ENCODE measurements at regions not wholly inside any gene's neighbourhood (a gene's known extent, or its start where the extent isn't known, plus 50 kb on each side); places are given as distances from the start of the nearest gene placed in this dataset.

DNA sequence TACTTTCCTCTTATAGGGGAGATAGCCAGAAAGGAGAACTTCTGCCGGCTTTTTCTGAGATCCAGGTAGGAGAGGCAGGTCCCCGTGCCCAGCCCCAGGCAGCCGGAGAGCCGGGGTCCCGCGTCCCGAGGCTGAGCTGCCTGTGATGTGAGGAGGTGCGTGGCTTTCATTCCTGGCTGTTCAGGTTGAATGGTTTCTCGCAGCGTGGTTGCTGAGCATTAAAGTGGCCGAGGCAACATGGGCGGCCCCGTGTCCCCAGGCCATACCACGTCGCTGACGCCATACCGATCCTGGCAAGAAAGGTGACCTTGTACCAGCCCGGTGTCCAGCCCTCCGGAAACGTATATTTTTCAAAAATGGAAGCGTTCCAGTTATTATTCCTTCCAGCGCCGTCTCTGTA, 116.7 kb upstream of the MYL2 start (continued):
- TF ChIP-seq, protein P1, sequence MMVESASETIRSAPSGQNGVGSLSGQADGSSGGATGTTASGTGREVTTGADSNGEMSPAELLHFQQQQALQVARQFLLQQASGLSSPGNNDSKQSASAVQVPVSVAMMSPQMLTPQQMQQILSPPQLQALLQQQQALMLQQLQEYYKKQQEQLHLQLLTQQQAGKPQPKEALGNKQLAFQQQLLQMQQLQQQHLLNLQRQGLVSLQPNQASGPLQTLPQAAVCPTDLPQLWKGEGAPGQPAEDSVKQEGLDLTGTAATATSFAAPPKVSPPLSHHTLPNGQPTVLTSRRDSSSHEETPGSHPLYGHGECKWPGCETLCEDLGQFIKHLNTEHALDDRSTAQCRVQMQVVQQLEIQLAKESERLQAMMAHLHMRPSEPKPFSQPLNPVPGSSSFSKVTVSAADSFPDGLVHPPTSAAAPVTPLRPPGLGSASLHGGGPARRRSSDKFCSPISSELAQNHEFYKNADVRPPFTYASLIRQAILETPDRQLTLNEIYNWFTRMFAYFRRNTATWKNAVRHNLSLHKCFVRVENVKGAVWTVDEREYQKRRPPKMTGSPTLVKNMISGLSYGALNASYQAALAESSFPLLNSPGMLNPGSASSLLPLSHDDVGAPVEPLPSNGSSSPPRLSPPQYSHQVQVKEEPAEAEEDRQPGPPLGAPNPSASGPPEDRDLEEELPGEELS (CRISPR knock-in tag; IDR thresholded peaks at IDR 0.05) = no peak
- no peak for TF ChIP-seq IRF1 (CRISPR knock-in tag; IDR thresholded peaks at IDR 0.05)
- no peak for TF ChIP-seq MYBL2 (CRISPR knock-in tag; IDR thresholded peaks at IDR 0.05)
- no peak for TF ChIP-seq RELA (CRISPR knock-in tag; IDR thresholded peaks at IDR 0.05; ENCODE audit: borderline replicate concordance)

GRCh38 chr12:111035578-111036301, 115.4 kb upstream of the MYL2 start:
- TF ChIP-seq KAT7 (CRISPR knock-in tag; IDR thresholded peaks at IDR 0.05; ENCODE audit: borderline replicate concordance) = 0 out of 2 replicates have a peak, but pooled peaks have one; percentile 59
- no peak for TF ChIP-seq NR3C1 (CRISPR knock-in tag; conservative IDR thresholded peaks at IDR 0.05; ENCODE audit: low read depth)

DNA sequence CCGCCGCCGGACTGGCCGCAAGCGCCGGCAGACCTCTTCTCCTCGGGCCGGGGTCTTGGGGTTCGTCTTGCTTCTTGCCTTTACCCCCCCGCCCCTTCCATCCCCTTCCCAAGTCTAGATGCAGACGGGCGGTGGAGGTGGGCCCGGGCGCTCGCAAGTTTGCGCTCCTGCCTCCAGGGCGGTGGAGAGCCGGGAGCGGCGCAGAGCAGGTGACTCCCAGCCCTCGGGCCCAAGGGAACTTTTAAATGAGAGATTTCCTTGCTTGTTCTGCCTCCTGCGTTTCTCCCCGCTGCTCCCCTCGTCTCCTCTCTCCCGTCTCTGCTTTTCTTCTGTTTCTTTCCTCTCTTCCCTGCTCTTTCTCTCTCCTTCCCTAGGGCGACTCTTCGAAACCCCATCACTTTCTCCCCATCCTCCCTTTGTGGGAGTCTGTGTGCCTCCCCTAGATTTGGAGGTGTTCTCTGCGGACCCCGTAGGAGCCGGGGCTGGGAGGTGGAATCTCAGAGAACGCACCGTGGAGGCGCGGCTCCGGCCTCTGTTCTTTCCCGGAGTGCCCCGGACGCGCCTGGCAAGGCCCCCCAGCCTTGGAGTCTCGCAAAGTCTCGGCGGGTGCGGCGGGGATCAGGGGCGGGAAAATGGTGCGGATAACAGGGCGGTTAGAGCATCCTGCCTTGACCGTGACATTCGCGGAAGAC, 114.7 kb upstream of the MYL2 start:
- Mint-ChIP-seq H3K36me3 (no peaks in the 10 kb centered on the region), H3K27me3 (ENCODE audit: low read depth) (peaks cover 35% of the 10 kb centered on the region), H3K27ac (no peak overlapping the region; the same call in 1 of the 2 replicates), H3K4me1 (peaks cover 44% of the 10 kb centered on the region), H3K4me3 (peak overlapping the region; percentile 92), H3K9me3 (no peaks in the 10 kb centered on the region)
- POLR2A ChIA-PET = no interaction called here
- ATAC-seq = peak; percentile 59
- no peak for TF ChIP-seq KAT7 (CRISPR knock-in tag; IDR thresholded peaks at IDR 0.05; ENCODE audit: borderline replicate concordance)
- no peak for TF ChIP-seq IRF1 (CRISPR knock-in tag; IDR thresholded peaks at IDR 0.05)
- no peak for TF ChIP-seq MYBL2 (CRISPR knock-in tag; IDR thresholded peaks at IDR 0.05)
- TF ChIP-seq EMX1 (CRISPR knock-in tag; IDR thresholded peaks at IDR 0.05) = no peak
- TF ChIP-seq, protein P2, sequence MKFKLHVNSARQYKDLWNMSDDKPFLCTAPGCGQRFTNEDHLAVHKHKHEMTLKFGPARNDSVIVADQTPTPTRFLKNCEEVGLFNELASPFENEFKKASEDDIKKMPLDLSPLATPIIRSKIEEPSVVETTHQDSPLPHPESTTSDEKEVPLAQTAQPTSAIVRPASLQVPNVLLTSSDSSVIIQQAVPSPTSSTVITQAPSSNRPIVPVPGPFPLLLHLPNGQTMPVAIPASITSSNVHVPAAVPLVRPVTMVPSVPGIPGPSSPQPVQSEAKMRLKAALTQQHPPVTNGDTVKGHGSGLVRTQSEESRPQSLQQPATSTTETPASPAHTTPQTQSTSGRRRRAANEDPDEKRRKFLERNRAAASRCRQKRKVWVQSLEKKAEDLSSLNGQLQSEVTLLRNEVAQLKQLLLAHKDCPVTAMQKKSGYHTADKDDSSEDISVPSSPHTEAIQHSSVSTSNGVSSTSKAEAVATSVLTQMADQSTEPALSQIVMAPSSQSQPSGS (CRISPR knock-in tag; IDR thresholded peaks at IDR 0.05; ENCODE audit: borderline replicate concordance, low read depth) = no peak
- peak; percentile 66 for DNase-seq (ENCODE audit: low spot score)
- CTCF ChIA-PET = interaction anchor here (0.6 to 1.3 kb wide), 6 partner anchors 9 to 283 kb away, joined by 3 to 5 read pairs (median 4); no protein-coding TSS in a partner anchor

More at GRCh38 chr12:111035578-111036301, 115.4 kb upstream of the MYL2 start:
- CTCF ChIA-PET = interaction anchor here (0.7 to 1.3 kb wide), 4 partner anchors 103 to 248 kb away, joined by 3 to 4 read pairs (median 4); no protein-coding TSS in a partner anchor
- H3K4me3 Mint-ChIP-seq = peak overlapping the region; percentile 92
- peaks cover 35% of the 10 kb centered on the region for H3K27me3 Mint-ChIP-seq (ENCODE audit: low read depth)
- H3K36me3 Mint-ChIP-seq = no peaks in the 10 kb centered on the region
- ATAC-seq = peak; percentile 5
- POLR2A ChIA-PET = no interaction called here
- no peaks in the 10 kb centered on the region for H3K9me3 Mint-ChIP-seq
- H3K27ac Mint-ChIP-seq = no peak overlapping the region
- peaks cover 40% of the 10 kb centered on the region for H3K4me1 Mint-ChIP-seq
- peak; percentile 47 for DNase-seq (ENCODE audit: low spot score)

DNA sequence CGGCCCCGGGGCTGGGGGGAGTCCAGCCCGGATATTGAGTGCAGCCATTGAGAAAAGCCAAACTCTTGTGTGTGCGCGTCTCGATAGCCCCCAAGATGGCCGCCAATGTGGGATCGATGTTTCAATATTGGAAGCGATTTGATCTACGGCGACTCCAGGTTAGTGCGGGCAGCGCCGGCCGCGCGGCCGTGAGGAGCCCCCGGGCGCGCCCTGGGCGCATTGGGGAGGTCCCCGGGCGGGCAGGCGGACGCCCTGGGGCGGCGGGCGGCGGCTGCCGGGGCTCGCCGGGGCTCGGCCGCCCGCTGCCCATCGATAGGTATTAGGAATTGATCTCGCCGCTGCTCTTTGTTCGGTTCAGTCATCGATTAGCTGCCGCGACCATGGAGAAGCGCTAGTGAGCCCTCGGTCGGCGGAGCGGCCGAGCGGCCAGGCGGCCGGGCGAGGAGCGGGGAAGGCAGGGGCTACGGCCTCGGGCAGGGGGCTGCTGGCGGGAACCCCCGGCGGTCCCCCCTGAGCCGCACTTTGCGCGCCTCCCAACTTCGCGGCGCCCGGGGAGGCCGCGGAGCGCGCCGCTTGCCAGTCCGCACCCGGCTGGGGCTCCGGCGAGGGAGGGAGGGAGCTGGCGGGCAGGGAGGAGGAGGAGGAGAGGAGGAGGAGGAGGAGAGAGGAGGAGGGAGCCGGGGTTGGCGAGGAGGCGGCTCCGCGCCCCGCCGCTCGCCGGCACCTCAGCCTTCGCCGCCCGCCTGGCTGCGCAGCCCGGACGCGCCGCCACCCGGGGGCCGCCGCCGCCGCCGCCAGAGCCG, 113.9 kb upstream of the MYL2 start, which contains the start of gene CUX2:
Gene CUX2, plus strand, starts transcription at position 83 of the 803 bp plus-strand sequence.
- no peaks in the 10 kb centered on the region for H3K9me3 Mint-ChIP-seq
- peak within 1 kb of the TSS; percentile 92 for H3K4me3 Mint-ChIP-seq
- CTCF ChIA-PET = interaction anchor here (0.6 to 1.3 kb wide), 6 partner anchors 9 to 283 kb away, joined by 3 to 5 read pairs (median 3); no protein-coding TSS in a partner anchor
- POLR2A ChIA-PET = no interaction called here
- peak; percentile 61 for DNase-seq (ENCODE audit: low spot score)
- H3K27ac Mint-ChIP-seq = no peak within 1 kb of the TSS; the same call in 1 of the 2 replicates
- H3K4me1 Mint-ChIP-seq = peaks cover 48% of the 10 kb centered on the region
- peaks cover 35% of the 10 kb centered on the region for H3K27me3 Mint-ChIP-seq (ENCODE audit: low read depth)
- H3K36me3 Mint-ChIP-seq = no peaks in the 10 kb centered on the region
- ATAC-seq = peak; percentile 48
- peak; percentile 85 for TF ChIP-seq HMGXB4 (CRISPR knock-in tag; IDR thresholded peaks at IDR 0.05)
- TF ChIP-seq CREM (CRISPR knock-in tag; IDR thresholded peaks at IDR 0.05) = 0 out of 2 replicates have a peak, but pooled peaks have one; percentile 32
- no peak for TF ChIP-seq GABPB1 (CRISPR knock-in tag; IDR thresholded peaks at IDR 0.05)
- TF ChIP-seq, protein P3, sequence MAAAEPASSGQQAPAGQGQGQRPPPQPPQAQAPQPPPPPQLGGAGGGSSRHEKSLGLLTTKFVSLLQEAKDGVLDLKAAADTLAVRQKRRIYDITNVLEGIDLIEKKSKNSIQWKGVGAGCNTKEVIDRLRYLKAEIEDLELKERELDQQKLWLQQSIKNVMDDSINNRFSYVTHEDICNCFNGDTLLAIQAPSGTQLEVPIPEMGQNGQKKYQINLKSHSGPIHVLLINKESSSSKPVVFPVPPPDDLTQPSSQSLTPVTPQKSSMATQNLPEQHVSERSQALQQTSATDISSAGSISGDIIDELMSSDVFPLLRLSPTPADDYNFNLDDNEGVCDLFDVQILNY (CRISPR knock-in tag; IDR thresholded peaks at IDR 0.05) = peak; percentile 43; the same call in 1 of the 2 replicates
- peak; percentile 47 for TF ChIP-seq ZNF423 (CRISPR knock-in tag; IDR thresholded peaks at IDR 0.05)
- no peak for TF ChIP-seq ZNF396 (CRISPR knock-in tag; IDR thresholded peaks at IDR 0.05; ENCODE audit: borderline replicate concordance)
- no peak for TF ChIP-seq ESRRA (CRISPR knock-in tag; IDR thresholded peaks at IDR 0.05; ENCODE audit: borderline replicate concordance)
- no peak for TF ChIP-seq ZBTB43 (CRISPR knock-in tag; IDR thresholded peaks at IDR 0.05)
